ENCODE measurements at regions not wholly inside any gene's neighbourhood (a gene's known extent, or its start where the extent isn't known, plus 50 kb on each side); places are given as distances from the start of the nearest gene placed in this dataset.

DNA sequence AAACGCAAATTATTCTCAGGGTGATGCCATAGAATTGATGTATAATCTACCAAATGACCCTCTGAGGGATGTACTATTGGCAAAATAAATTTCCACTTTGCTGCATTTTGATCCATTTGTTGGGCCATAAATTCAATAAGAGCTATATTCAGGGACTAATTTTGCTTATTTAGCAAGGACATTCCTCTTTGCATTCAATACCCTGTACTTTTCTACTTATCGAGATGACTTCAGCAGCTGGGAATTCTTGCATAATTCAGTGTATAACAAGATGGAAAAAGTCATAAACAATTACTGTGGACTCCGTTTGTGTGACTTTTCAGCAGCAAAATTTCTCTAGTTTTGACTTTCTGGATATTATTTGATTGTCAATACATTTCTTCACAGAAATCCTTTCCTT lies 744.7 kb upstream of the CCDC179 start:
- TF ChIP-seq CTCF (conservative IDR thresholded peaks at IDR 0.05; ENCODE audit: low read depth, low read length), result no peak
- no peak for TF ChIP-seq EZH2 (IDR thresholded peaks at IDR 0.05; ENCODE audit: borderline replicate concordance, low read depth, low read length, poor library complexity, severe bottlenecking)
